HCT116 (cell line): ENCODE measurements at regions not wholly inside any gene's neighbourhood (a gene's known extent, or its start where the extent isn't known, plus 50 kb on each side); places are given as distances from the start of the nearest gene placed in this dataset.

Experiments used
- ATAC-seq: fragments of 200-7000 bp; cut with Tn5 transposase; 2 replicates; pipeline ENCODE4 v1.9.1; 2020; ENCODE audit warnings: mild to moderate bottlenecking, moderate library complexity
- BruUV-seq: library from RNA; stranded (reverse); fragments of 400-500 nt; replicated peaks from 2 replicates; lab custom pipeline; 2021; lab: Mats Ljungman, UMichigan
- CTCF ChIA-PET: fragments of 300-600 bp; sonication (Branson Sonifier 250); formaldehyde crosslinking; loops from one replicate; lab custom pipeline; 2021; ENCODE audit warnings: antibody characterized with exemption; lab: Charles Lee
- POLR2A ChIA-PET: fragments of 300-600, 350-600 bp; sonication (Branson Sonifier 250); formaldehyde crosslinking; loops from one replicate; lab custom pipeline; 2021; ENCODE audit warnings: antibody characterized with exemption; lab: Charles Lee
- RAD21 ChIA-PET, 2 experiments: fragments of 300-600 bp; sonication (Branson Sonifier 250); formaldehyde crosslinking; loops; one replicate each; lab custom pipeline; 2023; ENCODE audit warnings: low total read pairs in 2 of 2; ENCODE audit not compliant: uncharacterized antibody in 2 of 2, unreplicated experiment in 2 of 2, low non-redundant PET in 1 of 2; lab: Charles Lee
- DNase-seq: peaks from one replicate; pipeline ENCODE4 v3.0.0-alpha.2; 2010; ENCODE audit warnings: low read depth, low spot score
- H2AFZ ChIP-seq: fragments of 200-600 bp; shearing (Covaris generic), sonication (generic); 2 replicates; pipeline ENCODE4 v1.6.1; 2017; ENCODE audit warnings: low read depth, mixed run types, mixed read lengths, antibody characterized with exemption, low read length; ENCODE audit not compliant: poor library complexity, severe bottlenecking
- H3K27ac ChIP-seq: 2 replicates; pipeline ENCODE4 v1.5.1; 2012; ENCODE audit warnings: low read depth, low read length
- H3K27me3 ChIP-seq: fragments of 200-600 bp; sonication (generic); 2 replicates; pipeline ENCODE4 v1.6.1; 2016; ENCODE audit warnings: mixed run types, low read length, mixed read lengths; ENCODE audit not compliant: insufficient read depth
- H3K36me3 ChIP-seq, 2 experiments: fragments of 200-500 bp in 1 of 2; fragments of 200-600 bp in 1 of 2; sonication (Bioruptor generic) in 1 of 2; sonication (generic) in 1 of 2; 2 replicates each; pipeline versions ENCODE4 v1.5.1 to v1.6.1; 2014 to 2016; ENCODE audit warnings: low read length in 2 of 2, inconsistent platforms in 1 of 2, mixed read lengths in 1 of 2, mixed run types in 1 of 2; ENCODE audit not compliant: insufficient read depth in 2 of 2, control insufficient read depth in 1 of 2
- H3K4me1 ChIP-seq, 2 experiments: fragments of 200-600 bp in 1 of 2; sonication (generic) in 1 of 2; 2 replicates each; pipeline versions ENCODE4 v1.5.1 to v1.6.1; 2012 to 2017; ENCODE audit warnings: low read length in 2 of 2, inconsistent platforms in 1 of 2, mild to moderate bottlenecking in 1 of 2, mixed read lengths in 1 of 2, mixed run types in 1 of 2, moderate library complexity in 1 of 2; ENCODE audit not compliant: insufficient read depth in 2 of 2, control insufficient read depth in 1 of 2
- H3K4me2 ChIP-seq: fragments of 200-600 bp; sonication (generic); 2 replicates; pipeline ENCODE4 v1.6.1; 2017; ENCODE audit warnings: mixed run types, low read length, mixed read lengths
- H3K4me3 ChIP-seq, 2 experiments: fragments of 200-600 bp in 1 of 2; sonication (generic) in 1 of 2; replicated peaks in 1 of 2; 2 replicates each; pipeline ENCODE4 v1.5.1; 2011 to 2016; ENCODE audit warnings: low read length in 2 of 2, control low read depth in 1 of 2, low read depth in 1 of 2, mild to moderate bottlenecking in 1 of 2, mixed read lengths in 1 of 2, mixed run types in 1 of 2
- H3K79me2 ChIP-seq: fragments of 200-600 bp; sonication (generic); 2 replicates; pipeline ENCODE4 v1.6.1; 2017; ENCODE audit warnings: mild to moderate bottlenecking, mixed run types, low read length, moderate library complexity, mixed read lengths; ENCODE audit not compliant: insufficient read depth
- H3K9ac ChIP-seq: fragments of 200-600 bp; sonication (generic); 2 replicates; pipeline ENCODE4 v1.6.1; 2016; ENCODE audit warnings: low read length, mixed read lengths
- H3K9me2 ChIP-seq: fragments of 200-600 bp; sonication (generic), shearing (Covaris generic); 2 replicates; pipeline ENCODE4 v1.6.1; 2017; ENCODE audit warnings: mixed run types, mild to moderate bottlenecking, moderate library complexity; ENCODE audit not compliant: insufficient read depth
- H3K9me3 ChIP-seq, 2 experiments: fragments of 200-500 bp in 1 of 2; fragments of 200-600 bp in 1 of 2; sonication (Bioruptor generic) in 1 of 2; sonication (generic) in 1 of 2; 2 replicates each; pipeline ENCODE4 v1.6.1; 2014 to 2017; ENCODE audit warnings: low read length in 2 of 2, mixed read lengths in 2 of 2, inconsistent platforms in 1 of 2, low read depth in 1 of 2, mild to moderate bottlenecking in 1 of 2, mixed run types in 1 of 2, moderate library complexity in 1 of 2; ENCODE audit not compliant: control insufficient read depth in 1 of 2, insufficient read depth in 1 of 2
- H4K20me1 ChIP-seq: fragments of 200-600 bp; sonication (generic), shearing (Covaris generic); 2 replicates; pipeline ENCODE4 v1.6.1; 2017; ENCODE audit warnings: mixed run types, mild to moderate bottlenecking, moderate library complexity; ENCODE audit not compliant: insufficient read depth
- CBX3 ChIP-seq: IDR thresholded peaks from 2 replicates; pipeline ENCODE4 v1.6.1; 2012; ENCODE audit warnings: low read depth
- CEBPB ChIP-seq: IDR thresholded peaks from 2 replicates; pipeline ENCODE4 v1.6.1; 2012; ENCODE audit warnings: low read depth
- EGR1 ChIP-seq: IDR thresholded peaks from 2 replicates; pipeline ENCODE4 v1.6.1; 2012; ENCODE audit warnings: low read depth
- ELF1 ChIP-seq: IDR thresholded peaks from 2 replicates; pipeline ENCODE4 v1.6.1; 2012; ENCODE audit warnings: low read depth, borderline replicate concordance
- EZH2 ChIP-seq: fragments of 200-600 bp; sonication (generic); IDR thresholded peaks from 2 replicates; pipeline ENCODE4 v1.6.1; 2017; ENCODE audit warnings: antibody characterized with exemption, mixed run types
- POLR2AphosphoS5 ChIP-seq: IDR thresholded peaks from 2 replicates; pipeline ENCODE4 v1.6.1; 2011; ENCODE audit warnings: mild to moderate bottlenecking, low read depth, low read length, moderate library complexity
- RAD21 ChIP-seq: IDR thresholded peaks from 2 replicates; pipeline ENCODE4 v1.6.1; 2012; ENCODE audit warnings: low read depth, mild to moderate bottlenecking
- REST ChIP-seq: IDR thresholded peaks from 2 replicates; pipeline ENCODE4 v1.6.1; 2012; ENCODE audit warnings: low read depth
- SIN3A ChIP-seq: IDR thresholded peaks from 2 replicates; pipeline ENCODE4 v1.6.1; 2012; ENCODE audit warnings: low read depth
- SP1 ChIP-seq: IDR thresholded peaks from 2 replicates; pipeline ENCODE4 v1.6.1; 2012; ENCODE audit warnings: low read depth
- YY1 ChIP-seq: IDR thresholded peaks from 2 replicates; pipeline ENCODE4 v1.6.1; 2011; ENCODE audit warnings: low read length, low read depth, moderate library complexity, mild to moderate bottlenecking; ENCODE audit not compliant: insufficient replicate concordance; ENCODE audit errors: extremely low read depth
- ZBTB33 ChIP-seq: IDR thresholded peaks from 2 replicates; pipeline ENCODE4 v1.6.1; 2011; ENCODE audit warnings: mild to moderate bottlenecking, low read length, moderate library complexity; ENCODE audit not compliant: insufficient replicate concordance; ENCODE audit errors: extremely low read depth
- intact Hi-C: fragments of 100-400 bp; cut with micrococcal nuclease; formaldehyde crosslinking; loops from 2 replicates; pipeline ENCODE4 v1.10.0; 2022
- TF ChIP-seq, protein P1 (sequence below): IDR thresholded peaks from 2 replicates; pipeline ENCODE4 v1.6.1; 2012
- TF ChIP-seq, protein P2 (sequence below): IDR thresholded peaks from 2 replicates; pipeline ENCODE4 v1.6.1; 2012

DNA sequence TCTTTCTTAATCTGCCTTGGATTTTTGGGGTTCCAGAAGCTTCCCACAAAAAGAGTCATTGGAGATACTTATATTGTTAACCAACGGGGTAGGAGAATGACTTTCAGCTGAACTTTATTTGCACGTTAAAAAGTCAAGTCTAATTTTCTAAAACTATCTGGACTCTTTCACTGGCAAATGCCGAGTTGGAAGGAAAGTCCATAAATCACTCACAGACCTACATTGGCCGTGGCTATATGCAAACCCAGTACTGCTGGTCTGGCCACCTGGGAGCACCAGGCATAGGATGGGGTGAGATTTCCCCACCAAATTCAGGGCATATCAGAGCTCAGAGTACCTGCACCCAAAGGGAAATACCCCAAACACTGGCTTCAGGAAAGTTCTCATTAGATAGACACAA is 71.3 kb upstream of the SALL4 start:
- Histone ChIP-seq H3K27ac (no peak overlapping the region), H3K36me3 (no peaks in the 10 kb centered on the region), H3K9ac (no peak overlapping the region), H3K4me1 (no peaks in the 10 kb centered on the region), H3K79me2 (no peaks in the 10 kb centered on the region), H3K27me3 (no peaks in the 10 kb centered on the region; the same call in 1 of the 2 replicates), H3K4me3 (no peak overlapping the region), H2AFZ (no peak overlapping the region), H4K20me1 (no peaks in the 10 kb centered on the region), H3K9me2 (no peaks in the 10 kb centered on the region), H3K9me3 (no peaks in the 10 kb centered on the region), H3K4me2 (no peak overlapping the region)
- ChIA-PET RAD21 (no interaction called here), POLR2A (no interaction called here), CTCF (no interaction called here)
- ATAC-seq (no peak), DNase-seq (no peak)
- BruUV-seq, result no TSS peak
- TF ChIP-seq EGR1, result no peak
- no peak for TF ChIP-seq EZH2
- TF ChIP-seq ZBTB33, result no peak
- intact Hi-C loops, result no loop called here

GRCh38 chr20:51871943-51872342 is 69.6 kb upstream of the SALL4 start:
- H3K27ac ChIP-seq, result no peak overlapping the region
- H2AFZ ChIP-seq, result no peak overlapping the region
- TF ChIP-seq POLR2AphosphoS5 (no peak), REST (no peak), CEBPB (no peak), CBX3 (no peak), RAD21 (no peak), YY1 (no peak), SIN3A (no peak), EZH2 (no peak), ELF1 (no peak), SP1 (no peak)
- TF ChIP-seq, protein P1, sequence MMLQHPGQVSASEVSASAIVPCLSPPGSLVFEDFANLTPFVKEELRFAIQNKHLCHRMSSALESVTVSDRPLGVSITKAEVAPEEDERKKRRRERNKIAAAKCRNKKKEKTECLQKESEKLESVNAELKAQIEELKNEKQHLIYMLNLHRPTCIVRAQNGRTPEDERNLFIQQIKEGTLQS, result no peak
- TF ChIP-seq, protein P2, sequence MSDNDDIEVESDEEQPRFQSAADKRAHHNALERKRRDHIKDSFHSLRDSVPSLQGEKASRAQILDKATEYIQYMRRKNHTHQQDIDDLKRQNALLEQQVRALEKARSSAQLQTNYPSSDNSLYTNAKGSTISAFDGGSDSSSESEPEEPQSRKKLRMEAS, result no peak
- H3K79me2 ChIP-seq, result no peaks in the 10 kb centered on the region
- H3K27me3 ChIP-seq, result no peaks in the 10 kb centered on the region; the same call in 1 of the 2 replicates
- no TSS peak for BruUV-seq
- no peak overlapping the region for H3K9ac ChIP-seq
- no peak for ATAC-seq
- ChIA-PET RAD21 (no interaction called here), POLR2A (no interaction called here), CTCF (no interaction called here)
- peak overlapping the region; percentile 17; the same call in 1 of the 2 replicates for H3K4me2 ChIP-seq
- DNase-seq, result no peak
- no peaks in the 10 kb centered on the region for H3K9me3 ChIP-seq
- intact Hi-C loops, result no loop called here
- H3K9me2 ChIP-seq, result no peaks in the 10 kb centered on the region
- no peak overlapping the region for H3K4me3 ChIP-seq
- no peaks in the 10 kb centered on the region for H3K36me3 ChIP-seq
- no peaks in the 10 kb centered on the region for H3K4me1 ChIP-seq
- H4K20me1 ChIP-seq, result no peaks in the 10 kb centered on the region
